Cerebellar cortex (tissue), 1 donor: ENCODE measurements at regions not wholly inside any gene's neighbourhood (a gene's known extent, or its start where the extent isn't known, plus 50 kb on each side); places are given as distances from the start of the nearest gene placed in this dataset.
"Not testable (repeated sequence)": the region's sequence is repeated elsewhere in the genome, so short reads cannot be mapped to it uniquely, and the experiment has no call there.

ENCODE experiments used
- DNase-seq: peaks from one replicate; pipeline ENCODE4 v3.0.0-alpha.2; 2015; ENCODE audit warnings: low spot score

GRCh38 chr14:84436528-84436927 is 1093.4 kb upstream of the FLRT2 start:
- no peak for DNase-seq

GRCh38 chr14:84442521-84442920 is 1087.4 kb upstream of the FLRT2 start:
- no peak for DNase-seq

GRCh38 chr14:84445486-84445885 is 1084.5 kb upstream of the FLRT2 start:
- DNase-seq = no peak

- no peak for DNase-seq
Measured at GRCh38 chr14:84446250-84446649, 1083.7 kb upstream of the FLRT2 start.

DNA sequence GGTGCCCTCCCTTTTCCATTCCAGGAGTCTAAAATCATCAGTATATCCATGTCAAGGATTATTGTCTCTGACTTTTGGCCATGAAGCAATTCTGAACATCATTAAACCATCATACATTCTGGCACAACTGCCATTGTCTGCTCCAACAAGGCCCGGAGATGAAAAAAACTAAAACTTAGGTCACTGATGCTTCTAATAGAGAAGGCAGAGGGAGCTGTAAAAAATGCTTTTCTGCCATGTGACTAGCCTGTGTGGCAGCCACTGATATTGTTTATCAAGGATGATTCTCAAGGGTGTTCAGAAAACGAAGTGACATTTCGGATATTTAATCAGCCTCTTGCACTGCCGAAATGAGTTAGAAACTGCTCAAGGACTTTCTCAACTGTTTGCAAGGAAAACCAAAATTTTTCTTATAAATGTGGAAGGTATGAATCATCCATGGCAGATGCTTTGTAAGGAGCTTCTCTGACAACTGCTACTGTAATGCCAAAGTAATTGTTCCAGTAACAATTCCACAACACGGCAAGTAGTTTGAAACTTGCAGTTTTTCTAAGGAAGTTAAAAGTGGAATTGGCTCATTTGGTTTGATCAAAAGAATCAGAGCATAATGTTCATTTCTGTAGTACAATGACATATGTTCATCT is 1076.5 kb upstream of the FLRT2 start:
- no peak for DNase-seq

DNA sequence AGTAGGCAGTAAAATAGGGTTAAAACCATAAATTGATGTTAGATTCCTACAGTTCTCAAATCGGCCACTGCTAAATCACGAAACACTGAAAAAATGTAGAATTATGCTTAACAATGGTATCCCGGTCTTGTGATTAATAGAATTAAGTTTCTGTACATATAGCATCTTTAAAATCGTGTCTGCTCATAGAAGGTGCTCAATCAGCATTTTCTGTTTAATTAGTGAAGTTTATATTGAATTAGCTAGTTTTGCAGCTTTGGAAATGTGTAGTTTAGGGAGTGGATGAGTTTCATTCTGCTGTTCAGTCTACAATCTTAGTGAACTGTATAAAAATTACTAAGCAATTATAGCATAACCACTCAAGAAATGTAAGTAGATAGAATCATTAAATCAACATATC is 1075.8 kb upstream of the FLRT2 start:
- DNase-seq = no peak

DNA sequence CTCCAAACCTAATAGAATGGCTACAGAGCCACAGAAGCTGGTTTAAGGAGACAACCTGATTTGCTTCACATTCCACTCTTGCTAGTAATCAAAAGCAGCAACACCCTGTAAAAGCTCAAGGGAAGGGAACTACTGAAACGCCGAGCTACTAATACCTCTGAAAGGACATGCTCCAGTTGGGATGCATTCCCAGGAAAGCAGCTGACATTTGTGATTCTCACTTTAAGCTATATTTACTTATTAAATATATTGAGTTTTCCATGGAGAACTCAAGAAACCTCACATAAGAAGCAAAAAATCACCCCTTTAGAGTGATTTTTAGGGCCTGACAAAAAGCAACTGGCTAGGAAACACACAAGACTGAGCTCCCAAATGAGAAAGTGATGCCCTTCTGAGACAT is 1073.0 kb upstream of the FLRT2 start:
- no peak for DNase-seq

DNA sequence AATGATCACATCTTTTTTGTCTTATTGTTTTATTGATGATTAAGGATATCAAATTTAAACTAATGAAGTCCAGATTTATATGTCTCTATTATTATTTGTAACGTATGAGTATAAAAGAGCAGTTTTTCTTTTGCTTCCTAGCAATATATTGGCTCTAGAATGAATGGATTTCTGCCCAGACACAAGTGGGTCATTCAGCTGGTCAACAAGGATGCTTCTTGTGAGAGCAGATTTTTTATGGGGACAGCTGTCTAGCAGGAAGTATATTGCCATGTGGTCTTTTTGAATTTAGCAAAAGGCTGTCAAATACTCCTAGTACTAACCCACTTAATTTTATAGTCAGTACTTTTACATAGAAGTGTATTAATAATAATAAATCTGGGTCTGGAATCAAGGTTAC is 1071.1 kb upstream of the FLRT2 start:
- DNase-seq = peak; percentile 73

GRCh38 chr14:84465880-84466279 is 1064.1 kb upstream of the FLRT2 start:
- DNase-seq = no peak

- no peak for DNase-seq
Measured at GRCh38 chr14:84468153-84468552, 1061.8 kb upstream of the FLRT2 start.

GRCh38 chr14:84477996-84478395 is 1051.9 kb upstream of the FLRT2 start:
- DNase-seq = no peak

- no peak for DNase-seq
Measured at GRCh38 chr14:84482256-84483071, 1047.5 kb upstream of the FLRT2 start.

DNA sequence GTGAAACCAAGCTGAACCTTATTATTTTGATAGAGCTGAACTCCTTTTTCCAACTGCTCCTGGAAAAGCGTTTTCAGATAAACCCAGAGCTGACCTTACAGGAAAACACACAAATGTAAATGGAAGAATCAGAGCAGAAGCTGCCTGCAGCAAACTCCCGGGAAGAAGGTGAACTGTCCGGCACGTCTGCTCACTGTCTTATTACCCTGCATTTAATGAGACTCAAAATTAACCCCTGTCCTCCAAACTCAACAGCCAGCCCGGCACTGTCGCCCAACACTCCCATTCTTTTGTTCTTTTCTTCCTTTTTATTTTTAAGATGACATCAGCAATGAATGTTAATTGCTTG is 1046.9 kb upstream of the FLRT2 start:
- no peak for DNase-seq

GRCh38 chr14:84484243-84484642 is 1045.7 kb upstream of the FLRT2 start:
- DNase-seq = not testable (repeated sequence)

DNA sequence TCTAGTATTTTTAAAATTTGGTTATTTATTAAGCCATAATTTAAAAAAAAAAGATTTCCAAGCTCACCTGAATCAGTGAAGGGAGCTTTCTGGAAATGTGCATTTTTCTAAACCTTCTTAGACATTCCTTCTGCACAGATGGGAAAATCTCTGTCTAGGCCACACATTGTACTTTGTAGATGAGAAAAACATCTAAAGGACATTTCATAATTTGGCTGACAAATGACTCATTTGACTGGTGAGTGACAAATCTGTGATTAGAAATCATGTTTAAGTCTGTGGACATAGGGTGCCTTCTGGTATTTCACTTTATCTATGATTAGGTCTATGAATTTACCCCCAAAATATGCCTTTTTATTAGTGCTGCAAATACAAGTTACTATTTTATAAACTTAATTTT is 1044.9 kb upstream of the FLRT2 start:
- no peak for DNase-seq

DNA sequence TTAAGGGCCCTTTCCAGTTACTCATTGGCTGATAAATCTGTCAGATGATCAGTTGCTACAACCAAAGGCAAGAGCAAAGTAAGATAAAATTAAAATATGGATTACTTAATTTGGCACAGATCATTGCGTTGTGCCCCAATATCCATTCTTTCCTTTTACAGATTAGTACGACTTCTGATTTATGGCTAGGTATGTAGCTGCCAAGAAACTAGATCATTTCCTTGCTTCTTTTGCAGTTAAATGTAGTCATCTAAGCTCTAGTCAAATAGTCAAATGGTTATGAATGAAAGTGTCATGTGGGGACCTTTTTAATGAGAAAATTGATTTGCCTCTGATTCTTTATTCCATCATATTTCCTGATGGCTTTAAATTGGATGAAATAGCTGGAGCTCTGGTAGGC is 1039.9 kb upstream of the FLRT2 start:
- no peak for DNase-seq

DNA sequence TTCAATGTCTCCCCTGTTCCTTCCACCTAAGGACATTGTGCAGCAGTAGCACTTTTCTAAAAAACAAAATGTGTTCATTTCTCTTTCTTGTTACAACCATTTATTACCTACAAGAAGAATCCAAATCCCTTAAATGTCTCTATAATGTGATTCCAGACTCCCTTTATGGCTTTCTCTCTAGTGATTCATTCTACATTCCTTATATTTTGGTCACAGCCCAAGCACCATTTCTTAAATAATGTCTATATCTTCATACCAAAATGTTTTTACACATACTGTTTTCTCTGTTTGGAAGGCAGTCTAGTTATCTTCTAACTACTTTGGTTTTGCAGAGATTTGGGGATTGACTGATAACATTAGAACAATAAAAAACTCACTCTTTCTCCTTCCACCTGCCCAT is 1037.3 kb upstream of the FLRT2 start:
- DNase-seq = no peak

GRCh38 chr14:84493779-84494178 is 1036.2 kb upstream of the FLRT2 start:
- no peak for DNase-seq

DNA sequence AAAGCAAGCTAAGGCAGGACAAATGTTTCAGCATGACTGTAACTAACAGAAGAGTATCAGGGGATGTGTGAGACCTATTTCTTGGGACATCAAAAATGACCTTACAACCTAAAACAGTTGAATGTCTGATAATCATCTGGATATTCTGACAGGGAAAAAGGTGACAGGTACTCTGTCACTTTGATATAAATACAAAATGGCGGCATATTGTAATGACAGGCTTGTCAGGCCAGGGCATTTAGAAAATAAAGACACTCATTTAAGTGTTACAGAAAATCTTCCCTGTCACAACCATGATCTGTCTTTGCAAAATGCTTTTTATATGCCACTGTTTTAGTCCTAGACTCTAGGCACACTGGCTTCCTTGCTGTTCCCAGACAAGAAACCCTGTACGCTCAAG is 1033.3 kb upstream of the FLRT2 start:
- no peak for DNase-seq

DNA sequence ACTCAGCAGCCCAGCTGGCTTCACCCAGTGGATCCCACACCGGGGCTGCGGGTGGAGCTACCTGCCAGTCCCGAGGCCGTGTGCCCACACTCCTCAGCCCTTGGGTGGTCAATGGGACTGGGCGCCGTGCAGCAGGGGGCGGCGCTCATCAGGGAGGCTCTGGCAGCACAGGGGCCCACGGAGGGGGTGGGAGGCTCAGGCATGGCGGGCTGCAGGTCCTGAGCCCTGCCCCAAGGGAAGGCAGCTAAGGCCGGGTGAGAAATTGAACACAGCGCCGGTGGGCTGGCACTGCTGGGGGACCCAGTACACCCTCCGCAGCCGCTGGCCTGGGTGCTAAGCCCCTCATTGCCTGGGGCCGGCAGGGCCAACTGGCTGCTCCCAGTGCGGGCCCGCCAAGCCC is 1017.1 kb upstream of the FLRT2 start:
- not testable (repeated sequence) for DNase-seq

DNA sequence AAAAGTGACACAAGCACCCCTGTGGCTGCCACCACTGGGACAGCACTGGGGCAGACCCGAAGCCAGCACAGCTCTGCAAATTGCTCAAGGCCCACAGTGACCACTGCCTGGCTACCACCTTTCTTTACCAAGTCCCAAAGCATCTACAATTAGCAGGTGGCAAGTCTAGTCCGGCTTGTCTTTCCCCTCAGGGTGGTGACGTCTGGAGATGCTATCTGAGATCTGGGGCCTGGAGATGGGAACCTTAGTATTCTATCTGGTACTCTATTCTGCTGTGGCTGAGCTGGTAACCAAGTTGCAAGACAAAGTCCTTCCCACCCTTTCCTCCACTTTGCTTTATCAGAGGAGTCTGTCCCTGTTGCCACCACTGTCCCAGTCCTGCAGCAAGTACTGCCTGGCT is 1010.1 kb upstream of the FLRT2 start:
- DNase-seq = no peak

GRCh38 chr14:84520711-84521338 is 1009.1 kb upstream of the FLRT2 start:
- no peak for DNase-seq

DNA sequence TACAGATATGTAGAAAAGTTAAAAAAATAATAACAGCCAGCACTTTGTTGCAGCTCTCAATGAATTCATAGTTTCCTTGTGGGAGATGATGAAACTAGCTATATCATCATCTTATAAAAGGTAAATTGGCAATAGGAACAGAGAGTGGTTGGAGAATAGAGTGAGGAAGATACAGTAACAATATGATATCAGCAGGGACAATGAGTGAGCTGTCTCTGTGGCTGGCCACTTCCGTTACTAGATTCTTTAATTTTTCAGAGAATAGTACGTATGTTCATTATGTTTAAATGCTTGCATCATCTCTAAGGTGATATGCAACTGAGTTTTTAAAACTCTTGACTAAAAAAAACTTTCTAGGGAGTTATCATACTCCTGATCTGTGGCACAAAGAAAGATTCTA is 1006.2 kb upstream of the FLRT2 start:
- DNase-seq = no peak
